Activated naive CD8-positive, alpha-beta T cell treated with anti-CD3 and anti-CD28 coated beads for 36 hours (primary cell): ENCODE measurements at regions not wholly inside any gene's neighbourhood (a gene's known extent, or its start where the extent isn't known, plus 50 kb on each side); places are given as distances from the start of the nearest gene placed in this dataset.
"Not testable (repeated sequence)": the region's sequence is repeated elsewhere in the genome, so short reads cannot be mapped to it uniquely, and the experiment has no call there.

Experiments used
- DNase-seq: peaks from one replicate; pipeline ENCODE4 v3.0.0; 2021
- H3K27ac Mint-ChIP-seq: one replicate; pipeline ENCODE4 v1.8.0; 2022; ENCODE audit warnings: mild to moderate bottlenecking, moderate library complexity, mixed read lengths
- H3K27me3 Mint-ChIP-seq: one replicate; pipeline ENCODE4 v1.8.0; 2022; ENCODE audit warnings: mild to moderate bottlenecking, mixed read lengths
- H3K36me3 Mint-ChIP-seq: one replicate; pipeline ENCODE4 v1.8.0; 2021; ENCODE audit warnings: mild to moderate bottlenecking, mixed read lengths
- H3K4me1 Mint-ChIP-seq: one replicate; pipeline ENCODE4 v1.8.0; 2021; ENCODE audit warnings: mixed read lengths
- H3K4me3 Mint-ChIP-seq: one replicate; pipeline ENCODE4 v1.8.0; 2022; ENCODE audit warnings: mild to moderate bottlenecking, moderate library complexity, mixed read lengths
- H3K9me3 Mint-ChIP-seq: one replicate; pipeline ENCODE4 v1.8.0; 2022; ENCODE audit warnings: mixed read lengths

- H3K4me1 Mint-ChIP-seq = no peaks in the 10 kb centered on the region
- peaks cover 3% of the 10 kb centered on the region for H3K9me3 Mint-ChIP-seq
- H3K4me3 Mint-ChIP-seq = no peak overlapping the region
- no peak overlapping the region for H3K27ac Mint-ChIP-seq
- no peaks in the 10 kb centered on the region for H3K27me3 Mint-ChIP-seq
- DNase-seq = no peak
- H3K36me3 Mint-ChIP-seq = no peaks in the 10 kb centered on the region
These were observed 793.5 kb upstream of the SOX11 start for GRCh38 chr2:4898706-4899105.

GRCh38 chr2:4900242-4900641, 791.9 kb upstream of the SOX11 start:
- no peak for DNase-seq
- no peaks in the 10 kb centered on the region for H3K4me1 Mint-ChIP-seq
- H3K9me3 Mint-ChIP-seq = peaks cover 1% of the 10 kb centered on the region
- H3K36me3 Mint-ChIP-seq = no peaks in the 10 kb centered on the region
- H3K27me3 Mint-ChIP-seq = no peaks in the 10 kb centered on the region
- no peak overlapping the region for H3K27ac Mint-ChIP-seq
- H3K4me3 Mint-ChIP-seq = no peak overlapping the region

- H3K27ac Mint-ChIP-seq = no peak overlapping the region
- H3K27me3 Mint-ChIP-seq = no peaks in the 10 kb centered on the region
- no peaks in the 10 kb centered on the region for H3K4me1 Mint-ChIP-seq
- no peaks in the 10 kb centered on the region for H3K36me3 Mint-ChIP-seq
- peaks cover 1% of the 10 kb centered on the region for H3K9me3 Mint-ChIP-seq
- no peak for DNase-seq
- H3K4me3 Mint-ChIP-seq = no peak overlapping the region
These were observed 791.1 kb upstream of the SOX11 start for GRCh38 chr2:4900861-4901770.

GRCh38 chr2:4903656-4904348, 788.4 kb upstream of the SOX11 start:
- no peak for DNase-seq
- Mint-ChIP-seq H3K27ac (no peak overlapping the region), H3K9me3 (peaks cover 1% of the 10 kb centered on the region), H3K36me3 (no peaks in the 10 kb centered on the region), H3K27me3 (no peaks in the 10 kb centered on the region), H3K4me3 (no peak overlapping the region), H3K4me1 (no peaks in the 10 kb centered on the region)

GRCh38 chr2:4908461-4908860, 783.7 kb upstream of the SOX11 start:
- Mint-ChIP-seq H3K27ac (no peak overlapping the region), H3K27me3 (no peaks in the 10 kb centered on the region), H3K4me3 (no peak overlapping the region), H3K36me3 (no peaks in the 10 kb centered on the region), H3K9me3 (no peaks in the 10 kb centered on the region), H3K4me1 (no peaks in the 10 kb centered on the region)
- DNase-seq = no peak

GRCh38 chr2:4909346-4910009, 782.7 kb upstream of the SOX11 start:
- H3K36me3 Mint-ChIP-seq = no peaks in the 10 kb centered on the region
- H3K9me3 Mint-ChIP-seq = no peaks in the 10 kb centered on the region
- no peak for DNase-seq
- H3K27me3 Mint-ChIP-seq = no peaks in the 10 kb centered on the region
- no peak overlapping the region for H3K27ac Mint-ChIP-seq
- H3K4me3 Mint-ChIP-seq = no peak overlapping the region
- H3K4me1 Mint-ChIP-seq = no peaks in the 10 kb centered on the region

GRCh38 chr2:4914036-4914435, 778.1 kb upstream of the SOX11 start:
- DNase-seq = no peak
- Mint-ChIP-seq H3K27ac (no peak overlapping the region), H3K4me1 (no peaks in the 10 kb centered on the region), H3K4me3 (no peak overlapping the region), H3K9me3 (peaks cover 2% of the 10 kb centered on the region), H3K27me3 (no peaks in the 10 kb centered on the region), H3K36me3 (no peaks in the 10 kb centered on the region)

- Mint-ChIP-seq H3K4me1 (no peaks in the 10 kb centered on the region), H3K4me3 (no peak overlapping the region)
These were observed 777.6 kb upstream of the SOX11 start for GRCh38 chr2:4914551-4914950.

GRCh38 chr2:4915357-4915756, 776.8 kb upstream of the SOX11 start:
- Mint-ChIP-seq H3K27ac (no peak overlapping the region), H3K4me3 (no peak overlapping the region), H3K27me3 (no peaks in the 10 kb centered on the region), H3K4me1 (no peaks in the 10 kb centered on the region), H3K36me3 (no peaks in the 10 kb centered on the region), H3K9me3 (peaks cover 2% of the 10 kb centered on the region)
- DNase-seq = no peak

More at GRCh38 chr2:4914551-4914950, 777.6 kb upstream of the SOX11 start:
- Mint-ChIP-seq H3K9me3 (peaks cover 2% of the 10 kb centered on the region), H3K36me3 (no peaks in the 10 kb centered on the region), H3K27ac (no peak overlapping the region), H3K27me3 (no peaks in the 10 kb centered on the region)
- no peak for DNase-seq

GRCh38 chr2:4916094-4916493, 776.1 kb upstream of the SOX11 start:
- H3K4me3 Mint-ChIP-seq = no peak overlapping the region
- no peak overlapping the region for H3K27ac Mint-ChIP-seq
- no peaks in the 10 kb centered on the region for H3K27me3 Mint-ChIP-seq
- H3K9me3 Mint-ChIP-seq = peaks cover 2% of the 10 kb centered on the region
- DNase-seq = no peak
- H3K36me3 Mint-ChIP-seq = no peaks in the 10 kb centered on the region
- H3K4me1 Mint-ChIP-seq = no peaks in the 10 kb centered on the region

GRCh38 chr2:4930704-4931103, 761.5 kb upstream of the SOX11 start:
- Mint-ChIP-seq H3K9me3 (no peaks in the 10 kb centered on the region), H3K27me3 (no peaks in the 10 kb centered on the region), H3K4me1 (no peaks in the 10 kb centered on the region), H3K27ac (no peak overlapping the region), H3K36me3 (no peaks in the 10 kb centered on the region), H3K4me3 (no peak overlapping the region)
- no peak for DNase-seq

GRCh38 chr2:4931721-4932365, 760.3 kb upstream of the SOX11 start:
- Mint-ChIP-seq H3K27me3 (no peaks in the 10 kb centered on the region), H3K36me3 (no peaks in the 10 kb centered on the region), H3K4me3 (no peak overlapping the region), H3K27ac (no peak overlapping the region), H3K9me3 (no peaks in the 10 kb centered on the region), H3K4me1 (no peaks in the 10 kb centered on the region)
- no peak for DNase-seq

- not testable (repeated sequence) for DNase-seq, H3K4me3 Mint-ChIP-seq, H3K27me3 Mint-ChIP-seq, H3K4me1 Mint-ChIP-seq, H3K9me3 Mint-ChIP-seq, H3K27ac Mint-ChIP-seq, H3K36me3 Mint-ChIP-seq
These were observed 756.9 kb upstream of the SOX11 start for GRCh38 chr2:4935291-4935690.

GRCh38 chr2:4937550-4937949, 754.6 kb upstream of the SOX11 start:
- H3K36me3 Mint-ChIP-seq = no peaks in the 10 kb centered on the region
- peaks cover 5% of the 10 kb centered on the region for H3K9me3 Mint-ChIP-seq
- H3K27me3 Mint-ChIP-seq = no peaks in the 10 kb centered on the region
- H3K4me3 Mint-ChIP-seq = no peak overlapping the region
- no peak for DNase-seq
- H3K27ac Mint-ChIP-seq = no peak overlapping the region
- no peaks in the 10 kb centered on the region for H3K4me1 Mint-ChIP-seq

GRCh38 chr2:4938206-4938605, 754.0 kb upstream of the SOX11 start:
- no peak overlapping the region for H3K27ac Mint-ChIP-seq
- no peaks in the 10 kb centered on the region for H3K27me3 Mint-ChIP-seq
- peaks cover 5% of the 10 kb centered on the region for H3K9me3 Mint-ChIP-seq
- no peak overlapping the region for H3K4me3 Mint-ChIP-seq
- H3K36me3 Mint-ChIP-seq = no peaks in the 10 kb centered on the region
- DNase-seq = no peak
- H3K4me1 Mint-ChIP-seq = no peaks in the 10 kb centered on the region
